Fibroblast of skin of right biceps (primary cell): ENCODE measurements at regions not wholly inside any gene's neighbourhood (a gene's known extent, or its start where the extent isn't known, plus 50 kb on each side); places are given as distances from the start of the nearest gene placed in this dataset.

ENCODE experiments used
- DNase-seq: peaks from one replicate; pipeline ENCODE4 v3.0.0-alpha.2; 2013

GRCh38 chr1:87834151-87834550 is 505.5 kb downstream of the LMO4 start:
- no peak for DNase-seq

DNA sequence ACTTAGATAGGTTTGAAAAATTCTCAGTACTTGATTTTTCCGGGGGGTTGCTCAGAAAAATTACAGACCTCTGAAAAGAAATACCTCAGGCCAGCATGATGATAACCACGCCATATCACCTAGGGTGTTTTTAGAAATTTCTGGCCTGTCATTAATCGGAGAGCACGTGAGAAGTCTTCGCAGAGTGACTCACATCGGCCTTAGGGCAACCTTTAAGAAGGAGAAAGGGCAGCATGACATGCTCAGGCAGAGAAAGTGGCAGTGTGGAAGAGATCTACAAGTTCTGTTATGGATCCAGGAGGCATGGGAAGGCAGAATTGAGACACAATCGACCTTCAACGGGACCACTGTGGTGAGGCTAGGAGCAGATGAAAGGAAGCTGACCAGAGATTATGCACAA is 506.3 kb downstream of the LMO4 start:
- no peak for DNase-seq

- DNase-seq = no peak
These were observed 512.1 kb downstream of the LMO4 start for GRCh38 chr1:87840767-87841166.

DNA sequence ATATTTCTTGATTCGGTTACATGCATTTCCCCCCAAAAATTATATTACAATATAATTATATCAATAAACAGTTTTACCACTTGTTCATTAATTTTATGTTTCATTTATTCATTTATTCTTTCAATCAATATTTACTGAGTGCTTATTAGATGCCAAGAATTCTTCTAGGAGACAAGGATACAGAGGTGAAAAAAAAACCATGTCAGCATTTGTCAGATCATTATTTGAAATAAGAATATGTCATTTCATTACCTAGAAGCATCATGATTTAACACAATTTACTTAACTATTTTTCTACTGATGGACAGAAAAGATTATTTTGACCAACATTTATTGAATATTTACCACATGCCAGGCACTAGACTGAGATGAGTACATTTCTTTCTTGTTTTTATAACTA is 512.7 kb downstream of the LMO4 start:
- DNase-seq = no peak

- DNase-seq = peak; percentile 59
These were observed 513.5 kb downstream of the LMO4 start for GRCh38 chr1:87842156-87842555.

DNA sequence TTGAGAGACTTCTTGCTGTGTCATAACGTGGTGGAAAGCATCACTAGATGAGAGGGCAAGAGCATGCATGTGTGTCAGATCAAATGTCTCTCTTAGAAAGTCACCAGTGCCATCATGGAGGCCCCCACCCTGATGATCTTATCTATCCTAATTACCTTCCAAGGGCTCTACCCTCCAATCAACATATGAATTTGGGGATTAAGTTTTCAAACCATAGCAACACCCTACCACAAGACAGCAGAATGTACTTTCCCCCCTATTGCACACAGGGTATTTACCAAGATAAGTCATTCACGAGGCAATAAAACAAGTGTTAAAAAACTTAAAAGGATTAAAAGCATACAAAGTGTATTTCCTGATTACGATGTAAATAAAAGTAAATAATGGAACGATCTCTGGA is 515.6 kb downstream of the LMO4 start:
- DNase-seq = no peak

- DNase-seq = no peak
These were observed 522.8 kb downstream of the LMO4 start for GRCh38 chr1:87851490-87851889.

DNA sequence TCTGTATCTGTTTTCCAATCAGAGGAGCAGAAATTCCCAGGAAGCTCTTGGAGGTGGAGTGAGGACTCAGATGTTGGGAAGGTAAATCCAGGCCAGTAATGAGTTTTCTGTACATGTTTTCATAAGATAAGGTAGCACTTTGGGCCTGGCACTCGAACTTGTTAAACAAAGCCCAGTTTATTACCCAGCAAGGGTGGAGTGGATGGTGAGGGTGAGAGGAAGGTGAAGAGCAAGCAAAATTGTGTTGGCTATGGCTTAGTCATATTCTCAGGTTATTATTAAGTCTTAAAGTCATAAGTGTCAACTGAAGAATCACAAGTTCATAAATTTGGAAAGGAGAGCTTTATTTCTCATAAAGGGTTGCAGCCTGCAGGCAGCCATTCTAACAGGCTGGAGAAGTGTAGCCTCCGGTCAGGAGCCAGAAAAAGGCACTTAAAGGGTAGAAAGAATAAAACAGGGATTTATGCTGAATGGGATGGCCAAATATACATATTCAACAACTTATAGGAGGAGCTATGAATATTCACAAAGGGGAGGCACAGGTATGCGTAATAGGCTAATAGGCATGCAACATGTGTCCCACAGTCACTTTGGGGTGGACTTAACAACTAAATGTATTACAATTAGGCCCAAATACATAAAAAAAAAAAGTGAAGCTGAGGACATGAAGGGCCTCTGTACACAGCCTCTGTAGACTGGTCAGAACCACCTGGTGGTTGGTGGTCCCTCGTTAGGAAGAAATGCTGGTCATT is 523.9 kb downstream of the LMO4 start:
- no peak for DNase-seq

- peak; percentile 49 for DNase-seq
These were observed 525.1 kb downstream of the LMO4 start for GRCh38 chr1:87853576-87854351.

GRCh38 chr1:87863317-87863716 is 534.6 kb downstream of the LMO4 start:
- DNase-seq = no peak

DNA sequence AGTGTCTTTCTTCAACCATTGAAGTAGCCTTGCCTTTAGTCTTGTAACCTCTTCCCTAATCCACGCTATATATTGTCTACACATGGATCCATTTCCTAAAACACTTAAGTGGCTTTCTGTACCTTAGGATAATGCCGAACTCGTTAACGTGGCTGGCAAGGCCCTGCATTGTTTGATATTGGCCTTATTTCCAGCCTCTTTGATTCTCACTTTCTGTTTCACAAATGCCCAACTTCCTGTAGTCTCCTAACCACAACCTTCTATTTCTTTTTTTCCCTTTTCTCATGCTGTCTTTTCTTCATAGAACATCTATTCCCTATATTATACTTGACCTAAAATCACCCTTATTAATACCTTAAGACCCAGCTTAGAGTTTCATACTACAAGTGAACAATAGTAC is 536.0 kb downstream of the LMO4 start:
- no peak for DNase-seq

- no peak for DNase-seq
These were observed 537.7 kb downstream of the LMO4 start for GRCh38 chr1:87866416-87866815.

GRCh38 chr1:87867626-87868025 is 538.9 kb downstream of the LMO4 start:
- no peak for DNase-seq

- peak; percentile 68 for DNase-seq
These were observed 540.9 kb downstream of the LMO4 start for GRCh38 chr1:87869567-87869966.

DNA sequence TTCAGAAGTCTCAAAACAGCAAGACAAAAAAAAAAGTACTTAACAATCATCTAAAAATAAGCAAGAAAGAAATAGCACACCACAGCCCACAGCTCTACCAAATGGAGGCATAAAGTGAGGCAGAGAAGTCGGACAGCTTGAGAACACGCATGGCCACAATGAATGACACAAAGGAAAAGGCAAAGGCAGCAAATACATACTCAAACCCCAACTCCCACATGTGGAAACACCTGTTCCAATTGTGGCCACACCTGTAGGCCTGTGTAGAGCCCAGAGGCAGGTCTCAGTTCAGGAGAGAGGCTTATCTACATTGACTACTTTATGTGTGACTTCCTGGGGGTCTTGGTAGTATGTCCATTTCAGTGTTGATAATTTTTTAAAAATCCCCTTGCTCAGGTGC is 543.5 kb downstream of the LMO4 start:
- no peak for DNase-seq

GRCh38 chr1:87872692-87873091 is 544.0 kb downstream of the LMO4 start:
- no peak for DNase-seq

GRCh38 chr1:87878873-87879272 is 550.2 kb downstream of the LMO4 start:
- DNase-seq = no peak

DNA sequence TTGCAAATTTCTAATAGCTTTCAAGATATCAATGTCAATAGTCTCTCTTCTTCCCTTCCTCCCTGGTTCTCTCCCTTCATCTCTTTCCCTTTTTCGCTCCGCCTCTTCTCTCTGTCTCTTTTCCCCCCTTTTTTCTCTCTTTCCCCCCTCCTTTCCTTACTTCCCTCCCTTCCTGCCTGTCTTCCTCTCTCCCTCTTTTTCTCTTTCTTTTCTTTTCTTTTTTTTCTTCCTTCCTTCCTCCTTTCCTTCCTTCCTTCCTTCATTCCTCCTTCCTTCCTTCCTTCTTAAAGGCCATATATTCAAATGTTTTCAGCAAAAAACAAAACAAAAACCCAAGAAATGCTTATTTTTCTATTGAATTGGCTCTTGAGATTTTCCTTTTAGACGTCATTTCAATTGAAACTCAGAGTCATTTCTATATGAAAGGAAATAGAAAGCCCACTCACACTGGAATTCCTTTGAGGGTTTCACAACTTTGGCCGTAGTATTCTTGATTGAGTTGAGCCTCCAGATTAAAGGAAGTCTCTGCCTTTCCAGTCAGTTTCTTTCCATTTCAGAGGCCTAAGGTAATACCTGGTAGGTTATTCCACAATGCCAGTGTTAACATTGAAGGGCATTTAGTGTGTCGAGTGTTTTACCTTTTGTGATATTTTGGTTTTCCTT is 551.5 kb downstream of the LMO4 start:
- DNase-seq = no peak

DNA sequence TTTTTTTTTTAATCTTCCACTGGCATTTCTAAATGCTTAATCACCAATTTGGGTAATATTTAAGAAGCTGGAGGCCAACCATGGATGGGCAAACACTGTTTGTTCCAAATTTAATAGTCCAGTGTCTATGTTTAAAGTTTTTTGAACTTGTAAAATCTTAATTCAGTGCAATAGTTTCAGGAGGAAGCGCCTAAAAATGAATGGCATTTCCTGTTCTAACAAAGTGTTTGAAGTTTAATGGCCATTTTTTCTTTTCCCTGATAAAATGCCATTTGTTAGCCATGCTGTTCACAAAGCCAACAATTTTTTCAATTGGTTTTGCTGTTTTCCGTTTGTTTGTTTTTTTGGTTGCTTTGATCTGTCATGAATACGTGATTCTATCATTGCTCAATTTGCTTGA is 552.1 kb downstream of the LMO4 start:
- DNase-seq = peak; percentile 32

- no peak for DNase-seq
These were observed 555.2 kb downstream of the LMO4 start for GRCh38 chr1:87883906-87884305.

DNA sequence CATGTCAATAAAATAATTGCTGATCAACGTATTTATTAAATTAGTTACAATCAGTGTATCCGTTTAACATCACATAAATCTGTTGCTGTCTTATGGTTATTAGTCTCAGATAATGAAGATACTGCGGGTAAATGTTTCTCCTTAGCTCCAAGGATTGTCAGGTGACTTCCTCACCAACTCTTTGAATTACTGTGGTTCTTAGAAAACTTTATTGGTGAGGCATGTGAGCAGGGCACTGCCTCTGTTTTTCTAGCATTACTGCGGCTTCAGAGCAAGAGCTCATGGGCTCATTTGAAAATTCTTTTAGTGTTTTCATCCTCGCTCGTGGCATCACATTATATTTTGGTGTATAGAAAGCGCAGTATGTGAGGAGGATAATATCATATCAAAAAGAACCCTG is 555.9 kb downstream of the LMO4 start:
- no peak for DNase-seq

DNA sequence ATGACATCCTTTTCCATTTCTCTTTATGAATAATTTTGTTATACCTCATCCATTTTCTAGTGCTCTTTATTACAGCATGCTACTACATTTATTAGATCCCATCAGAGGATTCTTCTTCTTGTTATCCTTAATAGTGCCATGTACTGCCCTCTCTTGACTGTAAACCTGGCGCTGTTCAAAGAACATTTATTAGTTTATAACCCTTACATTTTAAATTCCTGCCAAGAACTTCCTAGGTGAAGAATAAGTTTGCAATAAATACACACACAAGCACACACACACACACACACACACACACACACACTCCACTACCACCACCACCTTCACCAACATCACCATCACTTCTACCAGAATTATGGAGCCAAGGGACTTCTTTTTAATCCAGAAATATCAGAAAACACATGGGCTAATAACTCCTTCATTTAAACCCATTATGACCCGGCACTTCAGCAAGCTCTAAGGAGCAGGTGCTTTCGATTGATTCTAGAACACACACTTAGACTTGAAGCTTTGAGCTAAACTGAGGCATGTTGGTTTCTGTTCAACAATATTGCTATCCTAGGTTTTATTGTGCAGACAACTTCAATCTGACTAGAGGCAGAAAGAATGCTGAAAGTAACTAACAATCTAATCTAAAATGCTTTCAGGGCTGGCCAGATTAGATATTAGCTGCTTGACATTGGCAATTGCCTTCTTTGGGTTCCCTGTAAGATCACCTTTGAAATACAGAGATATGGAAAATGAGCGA is 556.8 kb downstream of the LMO4 start:
- DNase-seq = no peak

- no peak for DNase-seq
These were observed 558.4 kb downstream of the LMO4 start for GRCh38 chr1:87887100-87887499.
